Esophagus (tissue), 2 donors: ENCODE measurements at regions not wholly inside any gene's neighbourhood (a gene's known extent, or its start where the extent isn't known, plus 50 kb on each side); places are given as distances from the start of the nearest gene placed in this dataset.

ENCODE experiments used
- H3K27ac ChIP-seq, 2 donors: one replicate each; pipeline ENCODE4 v1.5.1; 2013; ENCODE audit warnings: low read depth in 2 of 2, mild to moderate bottlenecking in 2 of 2, inconsistent platforms in 1 of 2, low read length in 1 of 2, moderate library complexity in 1 of 2
- H3K27me3 ChIP-seq, 2 donors: one replicate each; pipeline ENCODE4 v1.6.1; 2013; ENCODE audit warnings: low read length in 2 of 2, control low read depth in 1 of 2, mild to moderate bottlenecking in 1 of 2; ENCODE audit not compliant: insufficient read depth in 2 of 2, control insufficient read depth in 1 of 2
- H3K36me3 ChIP-seq, 2 donors: one replicate each; pipeline ENCODE4 v1.6.1; 2013; ENCODE audit warnings: low read length in 1 of 2; ENCODE audit not compliant: control insufficient read depth in 2 of 2, insufficient read depth in 2 of 2
- H3K4me1 ChIP-seq, 2 donors: one replicate each; pipeline ENCODE4 v1.6.1; 2013; ENCODE audit warnings: low read length in 1 of 2; ENCODE audit not compliant: control insufficient read depth in 2 of 2, insufficient read depth in 2 of 2
- H3K4me3 ChIP-seq, 2 donors: one replicate each; pipeline ENCODE4 v1.5.1; 2013; ENCODE audit warnings: low read length in 2 of 2, mild to moderate bottlenecking in 2 of 2, low read depth in 1 of 2, moderate library complexity in 1 of 2
- H3K9me3 ChIP-seq, 2 donors: one replicate each; pipeline ENCODE4 v1.6.1; 2013; ENCODE audit warnings: mild to moderate bottlenecking in 2 of 2, low read depth in 1 of 2, low read length in 1 of 2, moderate library complexity in 1 of 2; ENCODE audit not compliant: control insufficient read depth in 2 of 2, insufficient read depth in 1 of 2
- WGBS, 2 donors: extraction: QIAGEN DNeasy Blood & Tissue Kit; methylation state at CpG; one replicate each; pipeline ENCODE4 v1.1.7; 2013; 5-methylcytosine and 5-hydroxymethylcytosine counted together
- donor health status: healthy with polysubstance abuse.
- donor health status: Bipolar disorder and iron deficiency.

DNA sequence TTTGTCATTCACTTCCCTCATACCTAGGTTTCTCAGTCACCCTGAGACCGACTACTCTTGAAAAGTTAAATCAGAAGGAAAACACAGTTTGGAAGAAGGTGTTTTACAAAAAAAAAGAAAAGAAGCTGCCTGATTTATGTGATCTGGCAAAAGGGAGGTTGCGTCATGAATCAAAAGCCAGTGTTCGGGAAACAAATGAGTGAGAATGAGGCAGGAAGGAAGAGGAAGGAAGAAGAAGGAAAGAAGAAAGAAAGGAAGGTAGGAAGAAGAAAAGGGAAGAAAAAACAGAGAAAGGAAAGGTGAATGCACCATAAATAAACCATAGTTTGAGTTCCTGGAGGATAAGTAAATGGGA is 314.6 kb downstream of the BLID start:
- Histone ChIP-seq H3K27me3 (no peaks in the 10 kb centered on the region), H3K4me1 (no peaks in the 10 kb centered on the region), H3K4me3 (no peak overlapping the region), H3K36me3 (no peaks in the 10 kb centered on the region), H3K27ac (no peak overlapping the region), H3K9me3 (no peaks in the 10 kb centered on the region)
- 57 to 59% methylated on average over 3 of the region's 3 CpGs for WGBS, 2 donors

DNA sequence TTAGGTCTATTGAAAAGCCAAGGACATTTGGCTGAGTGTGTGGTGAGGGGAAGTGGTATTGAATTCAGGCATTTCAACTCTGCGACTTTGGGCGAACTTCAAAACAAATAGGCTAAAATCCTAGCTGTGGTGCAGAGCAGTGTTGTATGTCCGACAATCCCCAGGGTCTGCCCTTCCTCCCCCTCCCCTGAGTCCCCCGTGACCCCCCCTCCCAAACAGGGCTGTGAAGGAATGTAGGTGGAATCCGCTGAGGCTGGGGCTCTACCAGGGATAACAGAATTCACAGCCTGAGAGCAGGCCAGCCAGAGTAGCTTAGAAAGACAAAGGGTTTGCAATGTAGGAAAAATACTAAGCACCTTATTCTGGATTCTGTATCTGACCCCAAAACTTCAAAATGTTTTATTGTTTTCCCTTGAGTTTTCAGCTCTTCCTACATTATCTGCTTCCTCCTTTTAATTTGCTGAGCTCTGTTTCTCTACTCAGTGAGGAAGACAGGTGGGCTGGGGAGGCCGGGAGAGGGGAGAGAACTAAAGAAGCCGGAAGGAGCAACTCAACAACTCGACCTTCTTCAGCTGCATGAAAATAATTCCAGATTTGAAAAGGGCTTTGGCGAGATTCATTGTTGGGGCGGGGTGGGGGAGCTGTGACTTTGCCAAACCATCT is 315.2 kb downstream of the BLID start:
- no peak overlapping the region for H3K27ac ChIP-seq
- H3K4me3 ChIP-seq, result no peak overlapping the region
- 38 to 45% methylated on average over 10 of the region's 10 CpGs for WGBS, 2 donors
- H3K27me3 ChIP-seq, result no peaks in the 10 kb centered on the region
- H3K9me3 ChIP-seq, result no peaks in the 10 kb centered on the region
- no peaks in the 10 kb centered on the region for H3K36me3 ChIP-seq
- H3K4me1 ChIP-seq, result no peaks in the 10 kb centered on the region

DNA sequence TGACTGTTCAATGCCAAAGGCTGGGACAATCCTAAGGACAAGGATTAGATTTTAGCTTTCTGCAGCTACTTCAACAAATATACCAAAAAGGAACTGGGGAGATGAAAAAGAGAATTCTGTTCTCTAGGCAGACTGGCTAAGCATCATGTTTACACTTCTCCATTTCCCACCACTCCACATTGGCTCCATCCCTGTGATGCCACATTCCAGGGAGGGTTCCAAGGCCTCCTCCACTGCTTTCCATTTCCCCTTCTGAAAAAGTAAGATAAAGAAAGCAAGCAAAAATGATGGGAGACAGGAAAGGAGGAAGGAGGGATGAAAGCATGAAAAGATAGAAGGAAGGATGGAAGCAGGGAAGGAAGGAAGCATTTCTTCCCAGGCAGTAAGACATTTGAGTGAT is 315.8 kb downstream of the BLID start:
- no peak overlapping the region for H3K27ac ChIP-seq
- H3K36me3 ChIP-seq, result no peaks in the 10 kb centered on the region
- H3K4me1 ChIP-seq, result no peaks in the 10 kb centered on the region
- H3K9me3 ChIP-seq, result no peaks in the 10 kb centered on the region
- H3K4me3 ChIP-seq, result no peak overlapping the region
- no peaks in the 10 kb centered on the region for H3K27me3 ChIP-seq

- H3K4me1 ChIP-seq, result no peaks in the 10 kb centered on the region
- H3K36me3 ChIP-seq, result no peaks in the 10 kb centered on the region
- no peaks in the 10 kb centered on the region for H3K9me3 ChIP-seq
- H3K27me3 ChIP-seq, result no peaks in the 10 kb centered on the region
- 85 to 90% methylated on average over 3 of the region's 3 CpGs for WGBS, 2 donors
- no peak overlapping the region for H3K27ac ChIP-seq
- no peak overlapping the region for H3K4me3 ChIP-seq
Measured at GRCh38 chr11:121797496-121797895, 318.5 kb downstream of the BLID start.

- Histone ChIP-seq H3K4me1 (no peaks in the 10 kb centered on the region), H3K9me3 (no peaks in the 10 kb centered on the region), H3K27me3 (no peaks in the 10 kb centered on the region), H3K27ac (no peak overlapping the region), H3K4me3 (no peak overlapping the region), H3K36me3 (no peaks in the 10 kb centered on the region)
- WGBS, 2 donors, result 81 to 82% methylated on average over 7 of the region's 7 CpGs
Measured at GRCh38 chr11:121795174-121795573, 320.8 kb downstream of the BLID start.

DNA sequence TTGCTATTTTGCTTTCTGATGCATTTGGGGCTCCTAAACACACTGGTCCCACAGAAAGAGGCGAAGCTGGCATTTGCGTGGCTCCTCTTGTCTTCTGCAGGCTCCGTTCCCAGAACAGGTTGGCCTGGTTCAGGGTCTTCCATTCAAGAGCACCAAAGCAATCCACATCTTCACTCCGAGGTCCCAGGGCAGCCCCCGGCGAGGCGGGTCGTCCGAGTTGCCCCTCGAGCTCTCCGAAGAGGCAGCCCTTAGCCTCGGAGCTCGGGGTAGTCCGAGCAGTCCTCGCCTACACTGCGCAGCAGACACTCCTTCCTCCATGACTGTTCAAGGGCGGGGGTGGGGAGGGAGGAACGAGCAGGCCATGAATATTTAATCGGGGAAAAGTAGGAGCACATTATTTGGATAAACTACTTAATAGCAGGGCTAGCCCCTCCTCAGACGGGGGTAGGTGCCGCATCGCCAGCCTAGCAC is 321.3 kb downstream of the BLID start:
- no peak overlapping the region for H3K4me3 ChIP-seq
- H3K36me3 ChIP-seq, result no peaks in the 10 kb centered on the region
- H3K9me3 ChIP-seq, result no peaks in the 10 kb centered on the region
- H3K4me1 ChIP-seq, result no peaks in the 10 kb centered on the region
- 93 to 94% methylated on average over 22 of the region's 22 CpGs for WGBS, 2 donors
- H3K27me3 ChIP-seq, result no peaks in the 10 kb centered on the region
- H3K27ac ChIP-seq, result no peak overlapping the region

DNA sequence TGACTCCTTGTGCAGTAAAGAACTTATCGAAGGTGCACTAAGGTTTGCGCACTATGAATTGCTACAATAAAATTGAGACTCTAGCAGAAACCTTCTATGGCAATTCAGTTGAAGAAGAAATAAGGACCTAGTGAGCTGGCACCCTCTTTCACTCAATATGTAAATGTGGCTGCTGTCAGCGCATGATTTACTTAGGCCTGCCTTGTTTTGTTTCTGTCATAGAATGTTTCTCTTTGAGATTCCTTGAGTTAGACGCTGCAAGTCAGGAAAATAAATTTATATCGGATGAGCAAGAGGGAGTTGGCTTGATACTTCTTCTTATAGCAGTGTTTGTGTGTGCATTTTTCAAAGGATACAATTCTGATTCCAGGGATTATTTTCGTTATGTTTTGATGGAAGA is 322.1 kb downstream of the BLID start:
- H3K27ac ChIP-seq, result no peak overlapping the region

GRCh38 chr11:121793291-121793690 is 322.7 kb downstream of the BLID start:
- no peaks in the 10 kb centered on the region for H3K4me1 ChIP-seq
- 36 to 46% methylated on average over 4 of the region's 4 CpGs for WGBS, 2 donors
- no peaks in the 10 kb centered on the region for H3K36me3 ChIP-seq
- peaks cover 0 to 2% of the 10 kb centered on the region in 2 donors for H3K27me3 ChIP-seq
- H3K9me3 ChIP-seq, result no peaks in the 10 kb centered on the region
- no peak overlapping the region for H3K4me3 ChIP-seq
- H3K27ac ChIP-seq, result no peak overlapping the region

More for the DNA sequence above, 322.1 kb downstream of the BLID start:
- Histone ChIP-seq H3K27me3 (peaks cover 0 to 1% of the 10 kb centered on the region in 2 donors), H3K9me3 (no peaks in the 10 kb centered on the region), H3K36me3 (no peaks in the 10 kb centered on the region), H3K4me1 (no peaks in the 10 kb centered on the region), H3K4me3 (no peak overlapping the region)
- WGBS, 2 donors, result 80 to 82% methylated on average over 6 of the region's 6 CpGs

DNA sequence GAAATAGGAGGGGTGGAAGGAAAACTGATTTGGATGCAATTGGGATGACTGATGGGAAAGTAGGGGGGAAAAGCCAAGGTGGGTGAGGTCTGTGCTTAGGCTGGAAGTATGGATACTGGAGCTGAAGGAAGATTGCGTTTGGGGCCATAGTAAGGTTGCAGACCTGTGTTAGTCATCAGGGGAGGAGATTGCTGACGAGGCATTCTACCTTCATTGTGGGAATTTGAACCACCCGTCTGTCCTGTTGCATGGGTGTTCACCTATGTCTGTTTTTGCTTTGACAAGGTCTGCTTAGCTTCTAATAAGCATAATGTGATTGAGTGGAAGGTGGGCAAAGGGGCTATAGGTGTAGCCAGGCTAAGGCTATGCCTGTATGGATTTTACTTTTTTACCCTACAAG is 323.8 kb downstream of the BLID start:
- no peaks in the 10 kb centered on the region for H3K36me3 ChIP-seq
- H3K27me3 ChIP-seq, result peaks cover 0 to 2% of the 10 kb centered on the region in 2 donors
- H3K9me3 ChIP-seq, result no peaks in the 10 kb centered on the region
- H3K4me1 ChIP-seq, result no peaks in the 10 kb centered on the region
- WGBS, 2 donors, result 69 to 72% methylated on average over 3 of the region's 3 CpGs
- no peak overlapping the region for H3K27ac ChIP-seq
- no peak overlapping the region for H3K4me3 ChIP-seq

GRCh38 chr11:121790430-121790829 is 325.6 kb downstream of the BLID start:
- Histone ChIP-seq H3K27ac (no peak overlapping the region), H3K27me3 (peaks cover 0 to 2% of the 10 kb centered on the region in 2 donors), H3K9me3 (no peaks in the 10 kb centered on the region), H3K36me3 (no peaks in the 10 kb centered on the region), H3K4me1 (no peaks in the 10 kb centered on the region), H3K4me3 (no peak overlapping the region)
- WGBS, 2 donors, result 80 to 91% methylated on average over 2 of the region's 2 CpGs
